Peyer's patch (tissue), 4 donors: ENCODE measurements at regions not wholly inside any gene's neighbourhood (a gene's known extent, or its start where the extent isn't known, plus 50 kb on each side); places are given as distances from the start of the nearest gene placed in this dataset.

ENCODE experiments used
- DNase-seq, 3 donors: peaks; one replicate each; pipeline ENCODE4 v3.0.0-alpha.2; 2017 to 2019
- H3K27ac ChIP-seq, 4 donors: fragments of 200-600 bp; sonication (generic); one replicate each; pipeline ENCODE4 v1.5.1; 2016 to 2019
- H3K27me3 ChIP-seq, 2 donors: fragments of 200-600 bp; sonication (generic); one replicate each; pipeline ENCODE4 v1.5.1; 2019
- H3K36me3 ChIP-seq, 3 donors: fragments of 200-600 bp; sonication (generic); one replicate each; pipeline ENCODE4 v1.5.1; 2016 to 2019
- H3K4me1 ChIP-seq, 4 donors: fragments of 200-600 bp; sonication (generic); one replicate each; pipeline ENCODE4 v1.5.1; 2016 to 2019
- H3K4me3 ChIP-seq, 4 donors: fragments of 200-600 bp; sonication (generic); 1 replicate in 3 of 4; 2 replicates in 1 of 4; pipeline ENCODE4 v1.5.1; 2016 to 2019; ENCODE audit warnings: mild to moderate bottlenecking in 1 of 4
- H3K9me3 ChIP-seq, 4 donors: fragments of 200-600 bp; sonication (generic); one replicate each; pipeline ENCODE4 v1.5.1; 2016 to 2019; ENCODE audit warnings: mild to moderate bottlenecking in 1 of 4
- POLR2A ChIP-seq, 2 donors: fragments of 450-650 bp; IDR thresholded peaks; one replicate each; pipeline ENCODE4 v1.5.1; 2017; ENCODE audit warnings: antibody characterized with exemption in 2 of 2, mild to moderate bottlenecking in 2 of 2, moderate library complexity in 2 of 2
- TF ChIP-seq, protein P1 (sequence below), 6 experiments: fragments of 450-650 bp in 4 of 6; fragments of 200-600 bp in 2 of 6; sonication (generic) in 1 of 6; IDR thresholded peaks; one replicate each; pipeline ENCODE4 v1.5.1; 2017 to 2019; ENCODE audit warnings: antibody characterized with exemption in 6 of 6, mild to moderate bottlenecking in 3 of 6, moderate library complexity in 1 of 6

DNA sequence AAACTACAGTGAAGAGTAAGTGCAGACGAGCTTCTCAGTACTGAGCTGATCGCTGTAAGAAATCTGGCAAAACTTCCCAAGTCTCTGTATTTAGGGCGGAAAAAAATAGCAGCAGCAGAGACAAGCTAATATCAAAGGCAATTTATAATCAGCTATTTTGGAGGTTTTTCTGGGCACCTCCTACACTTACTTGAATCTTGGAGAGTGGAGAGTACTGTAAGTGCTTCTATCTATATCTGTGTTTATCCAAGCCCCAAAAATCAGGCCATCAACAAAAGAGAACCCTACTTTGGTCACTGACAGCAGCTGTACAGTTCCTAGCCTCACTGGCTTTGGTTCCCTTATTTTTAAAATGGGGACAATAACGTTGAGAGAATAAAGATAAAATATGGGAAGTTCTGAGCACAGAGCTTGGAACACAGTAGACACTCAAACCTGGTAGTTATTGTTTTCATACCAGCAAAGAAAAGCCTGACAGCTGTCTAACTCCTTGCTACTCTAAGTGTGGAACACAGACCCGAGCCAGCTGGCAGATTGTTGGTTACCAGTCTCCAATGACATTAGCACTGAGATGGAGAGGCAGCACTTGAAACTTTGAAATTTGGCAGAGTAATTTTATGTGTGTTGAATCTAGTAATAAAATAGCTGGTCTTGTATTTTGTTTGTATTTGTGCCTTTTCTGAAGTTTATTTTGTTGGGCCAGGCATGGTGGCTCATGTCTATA is 96.0 kb upstream of the SLC28A3 start:
- H3K27me3 ChIP-seq = no peaks in the 10 kb centered on the region
- DNase-seq = no peak
- H3K4me1 ChIP-seq = no peaks in the 10 kb centered on the region
- no peaks in the 10 kb centered on the region for H3K9me3 ChIP-seq
- TF ChIP-seq, protein P1, sequence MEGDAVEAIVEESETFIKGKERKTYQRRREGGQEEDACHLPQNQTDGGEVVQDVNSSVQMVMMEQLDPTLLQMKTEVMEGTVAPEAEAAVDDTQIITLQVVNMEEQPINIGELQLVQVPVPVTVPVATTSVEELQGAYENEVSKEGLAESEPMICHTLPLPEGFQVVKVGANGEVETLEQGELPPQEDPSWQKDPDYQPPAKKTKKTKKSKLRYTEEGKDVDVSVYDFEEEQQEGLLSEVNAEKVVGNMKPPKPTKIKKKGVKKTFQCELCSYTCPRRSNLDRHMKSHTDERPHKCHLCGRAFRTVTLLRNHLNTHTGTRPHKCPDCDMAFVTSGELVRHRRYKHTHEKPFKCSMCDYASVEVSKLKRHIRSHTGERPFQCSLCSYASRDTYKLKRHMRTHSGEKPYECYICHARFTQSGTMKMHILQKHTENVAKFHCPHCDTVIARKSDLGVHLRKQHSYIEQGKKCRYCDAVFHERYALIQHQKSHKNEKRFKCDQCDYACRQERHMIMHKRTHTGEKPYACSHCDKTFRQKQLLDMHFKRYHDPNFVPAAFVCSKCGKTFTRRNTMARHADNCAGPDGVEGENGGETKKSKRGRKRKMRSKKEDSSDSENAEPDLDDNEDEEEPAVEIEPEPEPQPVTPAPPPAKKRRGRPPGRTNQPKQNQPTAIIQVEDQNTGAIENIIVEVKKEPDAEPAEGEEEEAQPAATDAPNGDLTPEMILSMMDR (IDR thresholded peaks at IDR 0.05) = no peak
- no peak for TF ChIP-seq POLR2A (IDR thresholded peaks at IDR 0.05)
- H3K4me3 ChIP-seq = no peak overlapping the region
- no peak overlapping the region for H3K27ac ChIP-seq
- H3K36me3 ChIP-seq = no peaks in the 10 kb centered on the region

DNA sequence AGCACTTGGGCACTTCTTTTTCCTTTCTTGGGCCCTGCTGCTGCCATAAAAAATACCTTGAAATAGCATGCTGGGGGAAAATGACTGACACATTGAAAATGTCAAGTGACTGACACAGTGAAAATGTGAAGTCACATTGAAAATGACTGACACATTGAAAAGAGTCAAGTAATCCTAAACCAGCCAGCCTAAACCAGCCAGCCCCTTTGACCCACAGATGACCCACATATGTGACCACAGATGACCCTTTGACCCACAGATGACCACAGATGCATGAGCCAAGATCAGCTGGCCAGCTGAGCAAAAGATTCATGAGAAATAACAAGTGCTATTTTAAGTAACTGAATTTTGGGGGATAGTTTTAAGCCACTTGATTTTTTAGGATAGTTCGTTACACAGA is 97.8 kb upstream of the SLC28A3 start:
- Histone ChIP-seq H3K36me3 (no peaks in the 10 kb centered on the region), H3K27ac (no peak overlapping the region), H3K4me1 (no peaks in the 10 kb centered on the region), H3K4me3 (no peak overlapping the region), H3K9me3 (no peaks in the 10 kb centered on the region), H3K27me3 (no peaks in the 10 kb centered on the region)
- no peak for DNase-seq
- TF ChIP-seq POLR2A (IDR thresholded peaks at IDR 0.05) = no peak
- TF ChIP-seq, protein P1 (IDR thresholded peaks at IDR 0.05) = no peak

DNA sequence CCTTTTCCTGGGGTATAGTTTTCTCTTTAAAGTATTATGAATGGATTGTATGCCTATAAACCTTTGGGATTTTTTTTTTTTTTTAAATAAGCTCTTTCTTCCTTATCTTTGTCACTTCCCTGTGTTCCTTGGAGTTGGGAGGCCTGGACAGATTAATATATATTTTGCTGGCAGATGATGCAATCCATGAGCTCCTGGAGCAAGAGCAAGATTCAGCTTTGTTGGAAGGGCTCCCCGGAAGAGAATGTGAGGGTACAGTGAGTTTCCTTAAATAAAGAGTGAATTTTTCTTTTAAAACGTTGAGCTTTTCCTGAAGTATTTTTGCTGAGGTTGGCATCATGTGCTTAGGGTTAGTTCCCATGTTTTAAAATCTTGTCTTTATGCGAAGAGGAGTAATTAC is 98.7 kb upstream of the SLC28A3 start:
- H3K27ac ChIP-seq = no peak overlapping the region
- no peaks in the 10 kb centered on the region for H3K9me3 ChIP-seq
- no peaks in the 10 kb centered on the region for H3K4me1 ChIP-seq
- H3K36me3 ChIP-seq = no peaks in the 10 kb centered on the region
- TF ChIP-seq, protein P1 (IDR thresholded peaks at IDR 0.05) = no peak
- TF ChIP-seq POLR2A (IDR thresholded peaks at IDR 0.05) = no peak
- no peak overlapping the region for H3K4me3 ChIP-seq
- no peak for DNase-seq
- H3K27me3 ChIP-seq = no peaks in the 10 kb centered on the region

DNA sequence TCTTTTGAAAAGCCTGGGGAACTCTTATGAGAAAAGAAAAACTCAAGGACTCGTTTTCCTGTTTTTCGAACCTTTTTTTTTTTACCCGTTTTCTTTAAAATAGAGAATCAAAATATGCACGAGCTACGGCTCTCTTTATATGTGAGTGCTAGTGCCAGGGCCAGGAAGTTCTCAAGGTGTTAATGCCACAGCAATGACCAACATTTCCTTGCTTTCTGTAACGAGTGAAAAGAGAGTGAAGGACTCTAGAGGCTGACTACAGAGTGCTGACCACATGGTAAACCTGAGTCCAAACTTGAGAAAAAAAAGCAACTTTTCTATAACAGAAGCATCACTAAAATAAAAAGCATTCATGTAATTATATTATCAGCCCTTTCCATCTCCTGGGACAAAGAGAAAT is 102.2 kb upstream of the SLC28A3 start:
- H3K36me3 ChIP-seq = no peaks in the 10 kb centered on the region
- no peak overlapping the region for H3K4me3 ChIP-seq
- no peaks in the 10 kb centered on the region for H3K4me1 ChIP-seq
- DNase-seq = no peak
- no peak for TF ChIP-seq POLR2A (IDR thresholded peaks at IDR 0.05)
- TF ChIP-seq, protein P1 (IDR thresholded peaks at IDR 0.05) = no peak
- no peaks in the 10 kb centered on the region for H3K9me3 ChIP-seq
- H3K27ac ChIP-seq = no peak overlapping the region
- no peaks in the 10 kb centered on the region for H3K27me3 ChIP-seq

DNA sequence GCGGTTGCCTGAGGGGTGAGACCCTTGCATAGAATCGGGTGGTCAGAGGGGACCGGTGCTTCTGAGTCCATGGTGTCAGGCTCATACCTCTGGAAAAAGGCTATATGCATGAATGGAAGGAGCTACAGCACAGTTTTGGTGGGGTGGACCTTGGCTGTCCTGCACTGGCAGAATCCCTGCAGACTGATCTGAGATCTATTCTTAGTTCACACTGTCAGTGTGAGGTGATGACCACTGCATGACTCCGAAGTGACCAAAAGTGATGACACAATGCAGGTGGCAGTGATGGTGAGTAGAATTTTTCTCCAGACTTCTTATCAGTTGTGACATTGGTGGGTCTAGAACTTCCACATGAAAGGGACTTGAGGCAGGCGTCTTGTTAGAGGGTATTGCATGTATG is 105.2 kb upstream of the SLC28A3 start:
- TF ChIP-seq, protein P1 (IDR thresholded peaks at IDR 0.05) = no peak
- TF ChIP-seq POLR2A (IDR thresholded peaks at IDR 0.05) = no peak
- no peaks in the 10 kb centered on the region for H3K27me3 ChIP-seq

DNA sequence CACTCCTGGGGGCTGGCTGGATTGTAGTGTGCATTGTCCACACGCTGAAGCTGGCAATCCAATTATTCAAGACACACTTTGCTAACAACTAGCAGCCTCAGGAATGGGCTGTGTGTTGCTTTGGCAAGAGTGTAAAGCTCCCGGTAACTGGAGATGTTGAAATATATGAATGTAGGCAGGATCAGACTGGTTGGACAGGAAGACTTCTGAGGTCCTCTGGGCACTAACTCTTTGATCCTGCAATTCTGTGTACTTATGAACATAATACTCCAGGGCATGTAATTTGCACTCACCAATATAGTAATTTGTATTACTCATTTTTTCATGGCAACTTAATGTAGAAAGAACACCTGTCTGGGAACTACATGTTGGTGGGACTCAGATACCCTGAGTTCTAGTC is 106.7 kb upstream of the SLC28A3 start:
- Histone ChIP-seq H3K36me3 (no peaks in the 10 kb centered on the region), H3K27me3 (no peaks in the 10 kb centered on the region), H3K9me3 (no peaks in the 10 kb centered on the region), H3K27ac (no peak overlapping the region), H3K4me3 (no peak overlapping the region), H3K4me1 (no peaks in the 10 kb centered on the region)
- no peak for DNase-seq
- TF ChIP-seq, protein P1 (IDR thresholded peaks at IDR 0.05) = no peak
- TF ChIP-seq POLR2A (IDR thresholded peaks at IDR 0.05) = no peak

More for the DNA sequence above, 105.2 kb upstream of the SLC28A3 start:
- no peak overlapping the region for H3K4me3 ChIP-seq
- no peak overlapping the region for H3K27ac ChIP-seq
- no peaks in the 10 kb centered on the region for H3K36me3 ChIP-seq
- H3K4me1 ChIP-seq = no peaks in the 10 kb centered on the region
- no peak for DNase-seq
- H3K9me3 ChIP-seq = no peaks in the 10 kb centered on the region
